Activated CD8-positive, alpha-beta memory T cell treated with anti-CD3 and anti-CD28 coated beads for 24 hours (primary cell): ENCODE measurements at regions not wholly inside any gene's neighbourhood (a gene's known extent, or its start where the extent isn't known, plus 50 kb on each side); places are given as distances from the start of the nearest gene placed in this dataset.

Experiments used
- DNase-seq: peaks from one replicate; pipeline ENCODE4 v3.0.0-alpha.2; 2020

DNA sequence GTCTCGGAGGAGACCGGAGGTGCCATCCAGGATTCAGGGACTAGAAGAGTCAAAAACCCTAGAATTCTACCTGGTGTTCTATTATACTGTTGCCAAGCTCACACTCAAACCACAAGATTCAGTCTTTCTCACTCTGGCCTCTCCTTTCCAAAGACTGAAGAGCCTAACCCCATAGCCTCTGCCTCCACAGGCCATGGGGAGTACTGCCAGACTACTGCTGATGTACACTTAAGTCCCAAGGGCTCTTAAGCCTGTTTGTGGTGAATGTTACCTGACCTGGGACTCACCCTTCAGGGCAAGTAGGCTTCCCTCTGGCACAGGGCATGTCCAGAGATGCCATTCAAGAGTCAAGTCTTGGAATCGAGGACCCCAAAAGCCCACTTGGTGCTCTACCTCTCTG, 58.9 kb upstream of the IRS4 start:
- DNase-seq = no peak
